HEK293 (cell line): ENCODE measurements at regions not wholly inside any gene's neighbourhood (a gene's known extent, or its start where the extent isn't known, plus 50 kb on each side); places are given as distances from the start of the nearest gene placed in this dataset.

Experiments
- CTCF ChIA-PET: fragments of 350-600 bp; formaldehyde crosslinking; extraction: SDS; loops from one replicate; lab custom pipeline; 2021; ENCODE audit warnings: antibody characterized with exemption; lab: Yijun Ruan, JAX
- POLR2A ChIA-PET: fragments of 300-600 bp; formaldehyde crosslinking; extraction: SDS; loops from one replicate; lab custom pipeline; 2020; ENCODE audit warnings: antibody characterized with exemption, inconsistent platforms; lab: Yijun Ruan, JAX
- H3K27ac ChIP-seq: fragments of 200-500 bp; sonication (Bioruptor generic); 2 replicates; pipeline ENCODE4 v1.5.1; 2014; ENCODE audit warnings: low read depth, low read length, control low read depth, inconsistent platforms; ENCODE audit errors: extremely low read depth
- H3K36me3 ChIP-seq, 2 experiments: fragments of 200-500 bp in 1 of 2; sonication (Bioruptor generic) in 1 of 2; 1 replicate in 1 of 2; 2 replicates in 1 of 2; pipeline ENCODE4 v1.5.1; 2014 to 2017; ENCODE audit warnings: inconsistent platforms in 2 of 2, low read length in 2 of 2; ENCODE audit not compliant: control insufficient read depth in 2 of 2, insufficient read depth in 1 of 2
- H3K4me1 ChIP-seq: fragments of 200-500 bp; sonication (Bioruptor generic); 2 replicates; pipeline ENCODE4 v1.5.1; 2014; ENCODE audit warnings: mild to moderate bottlenecking, low read length, inconsistent platforms; ENCODE audit not compliant: control insufficient read depth, insufficient read depth
- H3K4me3 ChIP-seq: 2 replicates; pipeline ENCODE4 v1.5.1; 2011; ENCODE audit warnings: low read depth, mild to moderate bottlenecking, control low read depth, low read length, moderate library complexity
- H3K9me3 ChIP-seq: fragments of 200-500 bp; sonication (Bioruptor generic); 2 replicates; pipeline ENCODE4 v1.5.1; 2014; ENCODE audit warnings: low read depth, low read length, inconsistent platforms; ENCODE audit not compliant: control insufficient read depth, insufficient read depth
- BCL11A ChIP-seq: fragments of 450-650 bp; formaldehyde crosslinking; IDR thresholded peaks from 2 replicates; pipeline ENCODE4 v1.5.1; 2016; ENCODE audit warnings: low read depth, missing biosample characterization, missing genetic modification characterization
- KLF10 ChIP-seq: fragments of 450-650 bp; IDR thresholded peaks from 2 replicates; pipeline ENCODE4 v1.5.1; 2018; ENCODE audit warnings: missing biosample characterization, mild to moderate bottlenecking, missing genetic modification characterization
- KLF16 ChIP-seq: fragments of 450-650 bp; formaldehyde crosslinking; IDR thresholded peaks from 2 replicates; pipeline ENCODE4 v1.5.1; 2017; ENCODE audit warnings: missing biosample characterization, missing genetic modification characterization
- RBAK ChIP-seq: fragments of 450-650 bp; formaldehyde crosslinking; IDR thresholded peaks from 2 replicates; pipeline ENCODE4 v1.5.1; 2016; ENCODE audit warnings: missing biosample characterization, missing genetic modification characterization
- SALL2 ChIP-seq: fragments of 450-650 bp; formaldehyde crosslinking; IDR thresholded peaks from 2 replicates; pipeline ENCODE4 v1.5.0; 2017; ENCODE audit warnings: missing biosample characterization, mild to moderate bottlenecking, missing genetic modification characterization, borderline replicate concordance
- WT1 ChIP-seq: fragments of 450-650 bp; formaldehyde crosslinking; IDR thresholded peaks from 2 replicates; pipeline ENCODE4 v1.5.1; 2016; ENCODE audit warnings: missing biosample characterization, missing genetic modification characterization
- ZBTB10 ChIP-seq: fragments of 450-650 bp; formaldehyde crosslinking; IDR thresholded peaks from 2 replicates; pipeline ENCODE4 v1.5.1; 2016; ENCODE audit warnings: missing biosample characterization, missing genetic modification characterization
- ZFP69B ChIP-seq: fragments of 450-650 bp; formaldehyde crosslinking; IDR thresholded peaks from 2 replicates; pipeline ENCODE4 v1.5.1; 2016; ENCODE audit warnings: missing biosample characterization, missing genetic modification characterization
- ZNF10 ChIP-seq: fragments of 450-650 bp; formaldehyde crosslinking; IDR thresholded peaks from 2 replicates; pipeline ENCODE4 v1.5.1; 2017; ENCODE audit warnings: missing biosample characterization, missing genetic modification characterization
- ZNF157 ChIP-seq: fragments of 450-650 bp; formaldehyde crosslinking; IDR thresholded peaks from 2 replicates; pipeline ENCODE4 v1.5.1; 2016; ENCODE audit warnings: missing biosample characterization, missing genetic modification characterization
- ZNF16 ChIP-seq: fragments of 450-650 bp; formaldehyde crosslinking; IDR thresholded peaks from 2 replicates; pipeline ENCODE4 v1.5.1; 2016; ENCODE audit warnings: low read depth, missing biosample characterization, missing genetic modification characterization
- ZNF184 ChIP-seq: fragments of 450-650 bp; IDR thresholded peaks from 2 replicates; pipeline ENCODE4 v1.5.1; 2018; ENCODE audit warnings: missing biosample characterization, mild to moderate bottlenecking, missing genetic modification characterization
- ZNF214 ChIP-seq: fragments of 450-650 bp; formaldehyde crosslinking; IDR thresholded peaks from 2 replicates; pipeline ENCODE4 v1.5.1; 2017; ENCODE audit warnings: missing biosample characterization, mild to moderate bottlenecking, missing genetic modification characterization, borderline replicate concordance
- ZNF221 ChIP-seq: fragments of 450-650 bp; formaldehyde crosslinking; IDR thresholded peaks from 2 replicates; pipeline ENCODE4 v1.5.1; 2017; ENCODE audit warnings: missing biosample characterization, missing genetic modification characterization, borderline replicate concordance
- ZNF23 ChIP-seq: fragments of 450-650 bp; formaldehyde crosslinking; IDR thresholded peaks from 2 replicates; pipeline ENCODE4 v1.5.1; 2016; ENCODE audit warnings: missing biosample characterization, missing genetic modification characterization, borderline replicate concordance
- ZNF768 ChIP-seq: fragments of 450-650 bp; formaldehyde crosslinking; IDR thresholded peaks from 2 replicates; pipeline ENCODE4 v1.5.1; 2018; ENCODE audit warnings: missing biosample characterization, mild to moderate bottlenecking, missing genetic modification characterization
- ZNF776 ChIP-seq: fragments of 450-650 bp; formaldehyde crosslinking; IDR thresholded peaks from 2 replicates; pipeline ENCODE4 v1.5.0; 2017; ENCODE audit warnings: missing biosample characterization, missing genetic modification characterization, borderline replicate concordance
- ZNF792 ChIP-seq: fragments of 450-650 bp; formaldehyde crosslinking; IDR thresholded peaks from 2 replicates; pipeline ENCODE4 v1.5.1; 2016; ENCODE audit warnings: missing biosample characterization, missing genetic modification characterization
- ZSCAN30 ChIP-seq: fragments of 450-650 bp; IDR thresholded peaks from 2 replicates; pipeline ENCODE4 v1.5.1; 2018; ENCODE audit warnings: missing biosample characterization, mild to moderate bottlenecking, missing genetic modification characterization, moderate library complexity
- TF ChIP-seq, protein P1 (sequence below): fragments of 450-650 bp; formaldehyde crosslinking; IDR thresholded peaks from 2 replicates; pipeline ENCODE4 v1.5.1; 2016; ENCODE audit warnings: missing biosample characterization, missing genetic modification characterization
- TF ChIP-seq, protein P2 (sequence below): fragments of 450-650 bp; formaldehyde crosslinking; IDR thresholded peaks from 2 replicates; pipeline ENCODE4 v1.5.1; 2016; ENCODE audit warnings: missing biosample characterization, missing genetic modification characterization, low read depth
- TF ChIP-seq, protein P3 (sequence below): fragments of 450-650 bp; formaldehyde crosslinking; IDR thresholded peaks from 2 replicates; pipeline ENCODE4 v1.5.1; 2016; ENCODE audit warnings: missing biosample characterization, missing genetic modification characterization
- TF ChIP-seq, protein P4 (sequence below): fragments of 450-650 bp; formaldehyde crosslinking; IDR thresholded peaks from 2 replicates; pipeline ENCODE4 v1.5.1; 2016; ENCODE audit warnings: missing biosample characterization, missing genetic modification characterization
- TF ChIP-seq, protein P5 (sequence below): fragments of 450-650 bp; formaldehyde crosslinking; IDR thresholded peaks from 2 replicates; pipeline ENCODE4 v1.5.1; 2016; ENCODE audit warnings: missing biosample characterization, missing genetic modification characterization, borderline replicate concordance

GRCh38 chr7:136714062-136714461 is 154.4 kb upstream of the CHRM2 start:
- CTCF ChIA-PET: no interaction called here
- TF ChIP-seq ZSCAN30 (tag by site-specific recombination): no peak
- TF ChIP-seq ZFP69B (tag by site-specific recombination): no peak
- TF ChIP-seq, protein P1, sequence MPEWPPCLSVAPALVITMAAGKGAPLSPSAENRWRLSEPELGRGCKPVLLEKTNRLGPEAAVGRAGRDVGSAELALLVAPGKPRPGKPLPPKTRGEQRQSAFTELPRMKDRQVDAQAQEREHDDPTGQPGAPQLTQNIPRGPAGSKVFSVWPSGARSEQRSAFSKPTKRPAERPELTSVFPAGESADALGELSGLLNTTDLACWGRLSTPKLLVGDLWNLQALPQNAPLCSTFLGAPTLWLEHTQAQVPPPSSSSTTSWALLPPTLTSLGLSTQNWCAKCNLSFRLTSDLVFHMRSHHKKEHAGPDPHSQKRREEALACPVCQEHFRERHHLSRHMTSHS: no peak
- no peak for TF ChIP-seq SALL2
- no peak for TF ChIP-seq ZNF221 (tag by site-specific recombination)
- TF ChIP-seq ZNF768 (tag by site-specific recombination): no peak
- no peak for TF ChIP-seq ZNF157 (tag by site-specific recombination)
- TF ChIP-seq ZNF214: no peak
- no peak for TF ChIP-seq KLF16
- TF ChIP-seq ZNF16 (tag by site-specific recombination): no peak
- no peak for TF ChIP-seq BCL11A (tag by site-specific recombination)
- no peak for TF ChIP-seq RBAK (tag by site-specific recombination)
- no peak for TF ChIP-seq ZNF10 (tag by site-specific recombination)
- no peak for TF ChIP-seq KLF10 (tag by site-specific recombination)
- TF ChIP-seq, protein P2, sequence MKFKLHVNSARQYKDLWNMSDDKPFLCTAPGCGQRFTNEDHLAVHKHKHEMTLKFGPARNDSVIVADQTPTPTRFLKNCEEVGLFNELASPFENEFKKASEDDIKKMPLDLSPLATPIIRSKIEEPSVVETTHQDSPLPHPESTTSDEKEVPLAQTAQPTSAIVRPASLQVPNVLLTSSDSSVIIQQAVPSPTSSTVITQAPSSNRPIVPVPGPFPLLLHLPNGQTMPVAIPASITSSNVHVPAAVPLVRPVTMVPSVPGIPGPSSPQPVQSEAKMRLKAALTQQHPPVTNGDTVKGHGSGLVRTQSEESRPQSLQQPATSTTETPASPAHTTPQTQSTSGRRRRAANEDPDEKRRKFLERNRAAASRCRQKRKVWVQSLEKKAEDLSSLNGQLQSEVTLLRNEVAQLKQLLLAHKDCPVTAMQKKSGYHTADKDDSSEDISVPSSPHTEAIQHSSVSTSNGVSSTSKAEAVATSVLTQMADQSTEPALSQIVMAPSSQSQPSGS (tag by site-specific recombination): no peak
- TF ChIP-seq ZNF792 (tag by site-specific recombination): no peak
- TF ChIP-seq ZNF776 (tag by site-specific recombination): no peak
- TF ChIP-seq ZNF23 (tag by site-specific recombination): no peak
- no peaks in the 10 kb centered on the region for H3K36me3 ChIP-seq
- POLR2A ChIA-PET: no interaction called here
- H3K27ac ChIP-seq: no peak overlapping the region
- no peak overlapping the region for H3K4me3 ChIP-seq
- H3K4me1 ChIP-seq: no peaks in the 10 kb centered on the region
- H3K9me3 ChIP-seq: no peaks in the 10 kb centered on the region

DNA sequence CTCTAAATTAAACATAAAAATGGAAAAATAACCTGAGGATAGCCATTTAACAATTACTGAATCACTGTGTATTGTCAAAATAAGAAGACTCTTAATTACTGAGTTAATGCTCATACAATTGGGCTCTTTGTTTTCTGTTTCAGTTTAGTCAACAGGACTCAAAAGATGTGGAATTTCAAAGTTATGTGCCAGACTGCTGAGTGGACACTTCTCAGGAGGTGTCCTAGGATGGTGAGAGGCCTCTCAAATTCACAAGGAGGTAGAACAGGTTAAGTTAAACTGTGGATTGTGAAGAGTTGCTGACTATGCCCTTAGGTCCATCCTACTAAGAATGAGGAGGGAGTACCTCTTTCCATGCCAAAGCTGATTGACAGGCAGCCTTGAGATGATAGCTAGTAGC is 157.7 kb upstream of the CHRM2 start:
- CTCF ChIA-PET: no interaction called here
- H3K27ac ChIP-seq: no peak overlapping the region
- no peak overlapping the region for H3K4me3 ChIP-seq
- no peaks in the 10 kb centered on the region for H3K36me3 ChIP-seq
- H3K9me3 ChIP-seq: no peaks in the 10 kb centered on the region
- POLR2A ChIA-PET: no interaction called here
- no peaks in the 10 kb centered on the region for H3K4me1 ChIP-seq
- TF ChIP-seq, protein P3, sequence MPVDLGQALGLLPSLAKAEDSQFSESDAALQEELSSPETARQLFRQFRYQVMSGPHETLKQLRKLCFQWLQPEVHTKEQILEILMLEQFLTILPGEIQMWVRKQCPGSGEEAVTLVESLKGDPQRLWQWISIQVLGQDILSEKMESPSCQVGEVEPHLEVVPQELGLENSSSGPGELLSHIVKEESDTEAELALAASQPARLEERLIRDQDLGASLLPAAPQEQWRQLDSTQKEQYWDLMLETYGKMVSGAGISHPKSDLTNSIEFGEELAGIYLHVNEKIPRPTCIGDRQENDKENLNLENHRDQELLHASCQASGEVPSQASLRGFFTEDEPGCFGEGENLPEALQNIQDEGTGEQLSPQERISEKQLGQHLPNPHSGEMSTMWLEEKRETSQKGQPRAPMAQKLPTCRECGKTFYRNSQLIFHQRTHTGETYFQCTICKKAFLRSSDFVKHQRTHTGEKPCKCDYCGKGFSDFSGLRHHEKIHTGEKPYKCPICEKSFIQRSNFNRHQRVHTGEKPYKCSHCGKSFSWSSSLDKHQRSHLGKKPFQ (tag by site-specific recombination): no peak
- no peak for TF ChIP-seq ZNF184 (tag by site-specific recombination)
- TF ChIP-seq, protein P4, sequence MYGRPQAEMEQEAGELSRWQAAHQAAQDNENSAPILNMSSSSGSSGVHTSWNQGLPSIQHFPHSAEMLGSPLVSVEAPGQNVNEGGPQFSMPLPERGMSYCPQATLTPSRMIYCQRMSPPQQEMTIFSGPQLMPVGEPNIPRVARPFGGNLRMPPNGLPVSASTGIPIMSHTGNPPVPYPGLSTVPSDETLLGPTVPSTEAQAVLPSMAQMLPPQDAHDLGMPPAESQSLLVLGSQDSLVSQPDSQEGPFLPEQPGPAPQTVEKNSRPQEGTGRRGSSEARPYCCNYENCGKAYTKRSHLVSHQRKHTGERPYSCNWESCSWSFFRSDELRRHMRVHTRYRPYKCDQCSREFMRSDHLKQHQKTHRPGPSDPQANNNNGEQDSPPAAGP: no peak
- no peak for TF ChIP-seq WT1 (tag by site-specific recombination)
- TF ChIP-seq, protein P5, sequence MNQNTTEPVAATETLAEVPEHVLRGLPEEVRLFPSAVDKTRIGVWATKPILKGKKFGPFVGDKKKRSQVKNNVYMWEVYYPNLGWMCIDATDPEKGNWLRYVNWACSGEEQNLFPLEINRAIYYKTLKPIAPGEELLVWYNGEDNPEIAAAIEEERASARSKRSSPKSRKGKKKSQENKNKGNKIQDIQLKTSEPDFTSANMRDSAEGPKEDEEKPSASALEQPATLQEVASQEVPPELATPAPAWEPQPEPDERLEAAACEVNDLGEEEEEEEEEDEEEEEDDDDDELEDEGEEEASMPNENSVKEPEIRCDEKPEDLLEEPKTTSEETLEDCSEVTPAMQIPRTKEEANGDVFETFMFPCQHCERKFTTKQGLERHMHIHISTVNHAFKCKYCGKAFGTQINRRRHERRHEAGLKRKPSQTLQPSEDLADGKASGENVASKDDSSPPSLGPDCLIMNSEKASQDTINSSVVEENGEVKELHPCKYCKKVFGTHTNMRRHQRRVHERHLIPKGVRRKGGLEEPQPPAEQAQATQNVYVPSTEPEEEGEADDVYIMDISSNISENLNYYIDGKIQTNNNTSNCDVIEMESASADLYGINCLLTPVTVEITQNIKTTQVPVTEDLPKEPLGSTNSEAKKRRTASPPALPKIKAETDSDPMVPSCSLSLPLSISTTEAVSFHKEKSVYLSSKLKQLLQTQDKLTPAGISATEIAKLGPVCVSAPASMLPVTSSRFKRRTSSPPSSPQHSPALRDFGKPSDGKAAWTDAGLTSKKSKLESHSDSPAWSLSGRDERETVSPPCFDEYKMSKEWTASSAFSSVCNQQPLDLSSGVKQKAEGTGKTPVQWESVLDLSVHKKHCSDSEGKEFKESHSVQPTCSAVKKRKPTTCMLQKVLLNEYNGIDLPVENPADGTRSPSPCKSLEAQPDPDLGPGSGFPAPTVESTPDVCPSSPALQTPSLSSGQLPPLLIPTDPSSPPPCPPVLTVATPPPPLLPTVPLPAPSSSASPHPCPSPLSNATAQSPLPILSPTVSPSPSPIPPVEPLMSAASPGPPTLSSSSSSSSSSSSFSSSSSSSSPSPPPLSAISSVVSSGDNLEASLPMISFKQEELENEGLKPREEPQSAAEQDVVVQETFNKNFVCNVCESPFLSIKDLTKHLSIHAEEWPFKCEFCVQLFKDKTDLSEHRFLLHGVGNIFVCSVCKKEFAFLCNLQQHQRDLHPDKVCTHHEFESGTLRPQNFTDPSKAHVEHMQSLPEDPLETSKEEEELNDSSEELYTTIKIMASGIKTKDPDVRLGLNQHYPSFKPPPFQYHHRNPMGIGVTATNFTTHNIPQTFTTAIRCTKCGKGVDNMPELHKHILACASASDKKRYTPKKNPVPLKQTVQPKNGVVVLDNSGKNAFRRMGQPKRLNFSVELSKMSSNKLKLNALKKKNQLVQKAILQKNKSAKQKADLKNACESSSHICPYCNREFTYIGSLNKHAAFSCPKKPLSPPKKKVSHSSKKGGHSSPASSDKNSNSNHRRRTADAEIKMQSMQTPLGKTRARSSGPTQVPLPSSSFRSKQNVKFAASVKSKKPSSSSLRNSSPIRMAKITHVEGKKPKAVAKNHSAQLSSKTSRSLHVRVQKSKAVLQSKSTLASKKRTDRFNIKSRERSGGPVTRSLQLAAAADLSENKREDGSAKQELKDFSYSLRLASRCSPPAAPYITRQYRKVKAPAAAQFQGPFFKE (tag by site-specific recombination): no peak
- TF ChIP-seq ZBTB10: no peak
